Tibial nerve (tissue), 3 donors: ENCODE measurements at regions not wholly inside any gene's neighbourhood (a gene's known extent, or its start where the extent isn't known, plus 50 kb on each side); places are given as distances from the start of the nearest gene placed in this dataset.

ENCODE experiments used
- POLR2A ChIP-seq, 2 donors: fragments of 450-650 bp; IDR thresholded peaks; one replicate each; pipeline ENCODE4 v1.6.1; 2017; ENCODE audit warnings: antibody characterized with exemption in 2 of 2, mild to moderate bottlenecking in 2 of 2, moderate library complexity in 2 of 2
- TF ChIP-seq, protein P1 (sequence below), 5 experiments: fragments of 200-600 bp in 3 of 5; fragments of 450-650 bp in 2 of 5; sonication (generic) in 3 of 5; IDR thresholded peaks; one replicate each; pipeline ENCODE4 v1.5.1; 2016 to 2019; ENCODE audit warnings: antibody characterized with exemption in 5 of 5, mild to moderate bottlenecking in 3 of 5, moderate library complexity in 2 of 5

DNA sequence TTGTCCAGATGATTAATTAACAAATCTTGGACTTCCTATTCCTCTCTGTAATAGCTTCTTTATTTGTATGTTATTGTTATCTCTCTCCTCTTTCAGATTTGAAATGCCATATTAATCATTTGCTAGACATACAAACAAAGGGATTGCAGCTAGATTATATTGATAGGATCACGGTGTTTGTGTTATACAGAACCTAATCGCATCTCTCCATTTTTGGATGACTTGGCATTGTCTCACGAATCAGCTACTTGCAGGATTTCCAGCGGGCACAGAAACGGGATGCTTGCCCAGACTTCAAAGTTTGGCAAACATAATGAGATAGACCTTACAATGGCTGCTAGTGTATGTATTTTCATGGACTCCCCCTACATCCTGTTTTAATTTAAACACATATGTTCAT, 368.1 kb downstream of the TLE4 start:
- TF ChIP-seq, protein P1, sequence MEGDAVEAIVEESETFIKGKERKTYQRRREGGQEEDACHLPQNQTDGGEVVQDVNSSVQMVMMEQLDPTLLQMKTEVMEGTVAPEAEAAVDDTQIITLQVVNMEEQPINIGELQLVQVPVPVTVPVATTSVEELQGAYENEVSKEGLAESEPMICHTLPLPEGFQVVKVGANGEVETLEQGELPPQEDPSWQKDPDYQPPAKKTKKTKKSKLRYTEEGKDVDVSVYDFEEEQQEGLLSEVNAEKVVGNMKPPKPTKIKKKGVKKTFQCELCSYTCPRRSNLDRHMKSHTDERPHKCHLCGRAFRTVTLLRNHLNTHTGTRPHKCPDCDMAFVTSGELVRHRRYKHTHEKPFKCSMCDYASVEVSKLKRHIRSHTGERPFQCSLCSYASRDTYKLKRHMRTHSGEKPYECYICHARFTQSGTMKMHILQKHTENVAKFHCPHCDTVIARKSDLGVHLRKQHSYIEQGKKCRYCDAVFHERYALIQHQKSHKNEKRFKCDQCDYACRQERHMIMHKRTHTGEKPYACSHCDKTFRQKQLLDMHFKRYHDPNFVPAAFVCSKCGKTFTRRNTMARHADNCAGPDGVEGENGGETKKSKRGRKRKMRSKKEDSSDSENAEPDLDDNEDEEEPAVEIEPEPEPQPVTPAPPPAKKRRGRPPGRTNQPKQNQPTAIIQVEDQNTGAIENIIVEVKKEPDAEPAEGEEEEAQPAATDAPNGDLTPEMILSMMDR (IDR thresholded peaks at IDR 0.05): no peak
- TF ChIP-seq POLR2A (IDR thresholded peaks at IDR 0.05): no peak
